Esophagus muscularis mucosa (tissue), 4 donors: ENCODE measurements at regions not wholly inside any gene's neighbourhood (a gene's known extent, or its start where the extent isn't known, plus 50 kb on each side); places are given as distances from the start of the nearest gene placed in this dataset.

ENCODE experiments used
- DNase-seq: peaks from one replicate; pipeline ENCODE4 v3.0.0-alpha.2; 2017; ENCODE audit errors: extremely low spot score
- H3K27ac ChIP-seq, 4 donors: fragments of 200-600 bp; sonication (generic); replicated peaks in 1 of 4; 1 replicate in 3 of 4; 2 replicates in 1 of 4; pipeline ENCODE4 v1.5.1; 2016 to 2019; ENCODE audit warnings: mild to moderate bottlenecking in 1 of 4
- H3K27me3 ChIP-seq, 4 donors: fragments of 200-600 bp; sonication (generic); one replicate each; pipeline versions ENCODE4 v1.5.1 to v1.6.0; 2016 to 2019
- H3K36me3 ChIP-seq, 4 donors: fragments of 200-600 bp; sonication (generic); one replicate each; pipeline ENCODE4 v1.5.1; 2016 to 2019
- H3K4me1 ChIP-seq, 4 donors: fragments of 200-600 bp; sonication (generic); one replicate each; pipeline ENCODE4 v1.5.1; 2016 to 2019
- H3K4me3 ChIP-seq, 4 donors: fragments of 200-600 bp; sonication (generic); 1 replicate in 2 of 4; 2 replicates in 2 of 4; pipeline ENCODE4 v1.5.1; 2016 to 2019; ENCODE audit warnings: mild to moderate bottlenecking in 4 of 4, moderate library complexity in 1 of 4
- H3K9me3 ChIP-seq, 4 donors: fragments of 200-600 bp; sonication (generic); 1 replicate in 3 of 4; 2 replicates in 1 of 4; pipeline ENCODE4 v1.5.1; 2016 to 2019
- CTCF ChIP-seq, 3 experiments: fragments of 200-600 bp in 2 of 3; fragments of 450-650 bp in 1 of 3; sonication (generic) in 2 of 3; IDR thresholded peaks; one replicate each; pipeline ENCODE4 v1.5.1; 2017 to 2019; ENCODE audit warnings: antibody characterized with exemption in 3 of 3, mild to moderate bottlenecking in 2 of 3, moderate library complexity in 1 of 3
- EP300 ChIP-seq: sonication (generic); formaldehyde crosslinking; IDR thresholded peaks from one replicate; pipeline ENCODE4 v1.6.1; 2017; ENCODE audit warnings: antibody characterized with exemption
- POLR2A ChIP-seq: fragments of 450-650 bp; IDR thresholded peaks from one replicate; pipeline ENCODE4 v1.6.1; 2017; ENCODE audit warnings: antibody characterized with exemption, moderate library complexity, mild to moderate bottlenecking, low read depth
- POLR2AphosphoS5 ChIP-seq, 2 donors: sonication (generic); formaldehyde crosslinking; IDR thresholded peaks; one replicate each; pipeline ENCODE4 v1.6.1; 2017; ENCODE audit warnings: antibody characterized with exemption in 2 of 2
- WGBS: methylation state at CpG from one replicate; pipeline ENCODE4 v1.1.5; 2018; 5-methylcytosine and 5-hydroxymethylcytosine counted together
- intact Hi-C: fragments of 100-400 bp; cut with DNase I; formaldehyde crosslinking; loops from one replicate; pipeline ENCODE4 v1.15.1; 2023
- small RNA-seq, 3 donors: library from RNA; depleted of rRNA; stranded (forward); fragments of <200 nt; gene quantifications; one replicate each; pipeline ENCODE3, GENCODE V24; 2016

GRCh38 chr14:60585676-60586075 lies 63.6 kb downstream of the SIX1 start:
- Histone ChIP-seq H3K4me3 (no peak overlapping the region), H3K36me3 (no peaks in the 10 kb centered on the region), H3K9me3 (no peaks in the 10 kb centered on the region), H3K4me1 (no peaks in the 10 kb centered on the region), H3K27ac (no peak overlapping the region), H3K27me3 (no peaks in the 10 kb centered on the region)
- TF ChIP-seq POLR2AphosphoS5 (IDR thresholded peaks at IDR 0.05) = no peak
- TF ChIP-seq POLR2A = no peak
- TF ChIP-seq CTCF (IDR thresholded peaks at IDR 0.05) = no peak
- TF ChIP-seq EP300 = no peak
- 90% methylated on average over 3 of the region's 3 CpGs for WGBS
- intact Hi-C loops = no loop called here
- DNase-seq = no peak

DNA sequence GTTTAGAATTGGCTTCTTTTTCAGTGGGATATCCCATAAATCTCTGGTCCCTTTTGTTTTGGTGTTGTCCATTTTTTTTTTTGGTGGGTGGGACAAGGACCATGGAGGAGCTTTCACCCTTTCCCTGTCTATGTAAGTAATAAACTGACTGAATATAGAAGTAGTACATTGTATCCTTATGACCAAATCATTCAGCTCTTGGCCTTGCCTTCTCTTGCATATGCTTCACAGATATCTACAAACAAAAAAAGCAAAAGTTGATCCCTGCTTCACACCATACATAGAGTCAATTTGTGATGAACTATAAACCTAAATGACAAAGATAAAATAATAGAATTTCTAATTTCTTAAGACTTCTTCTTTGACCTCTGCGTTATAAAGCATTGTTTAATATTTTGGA lies 59.8 kb downstream of the SIX1 start:
- DNase-seq = no peak
- no peak for TF ChIP-seq EP300
- Histone ChIP-seq H3K27me3 (no peaks in the 10 kb centered on the region), H3K27ac (no peak overlapping the region), H3K4me1 (no peaks in the 10 kb centered on the region), H3K4me3 (no peak overlapping the region), H3K36me3 (no peaks in the 10 kb centered on the region), H3K9me3 (no peaks in the 10 kb centered on the region)
- intact Hi-C loops = no loop called here
- WGBS = 90% methylated on average over 1 of the region's 1 CpG

- 47% methylated on average over 1 of the region's 1 CpG for WGBS
- Histone ChIP-seq H3K36me3 (no peaks in the 10 kb centered on the region), H3K27me3 (no peaks in the 10 kb centered on the region), H3K27ac (no peak overlapping the region), H3K4me1 (no peaks in the 10 kb centered on the region), H3K9me3 (no peaks in the 10 kb centered on the region), H3K4me3 (no peak overlapping the region)
- no peak for DNase-seq
- intact Hi-C loops = no loop called here
- TF ChIP-seq CTCF (IDR thresholded peaks at IDR 0.05) = no peak
Observed at GRCh38 chr14:60590991-60591414, 58.3 kb downstream of the SIX1 start.

Small RNAs in the stretch of these regions (small RNA-seq; reads per million reads assigned to genes)
- gene AL049874.2 = 0 reads per million in 3 donors
